Urothelium cell line (cell line): ENCODE measurements at regions not wholly inside any gene's neighbourhood (a gene's known extent, or its start where the extent isn't known, plus 50 kb on each side); places are given as distances from the start of the nearest gene placed in this dataset.

ENCODE experiments used
- DNase-seq: peaks from one replicate; pipeline ENCODE4 v3.0.0; 2011; ENCODE audit warnings: low spot score, mixed read lengths
- FAIRE-seq: peaks from 2 replicates; lab custom pipeline; 2011; peaks lifted over from hg19 to GRCh38; lab: Jason Lieb, UNC

DNA sequence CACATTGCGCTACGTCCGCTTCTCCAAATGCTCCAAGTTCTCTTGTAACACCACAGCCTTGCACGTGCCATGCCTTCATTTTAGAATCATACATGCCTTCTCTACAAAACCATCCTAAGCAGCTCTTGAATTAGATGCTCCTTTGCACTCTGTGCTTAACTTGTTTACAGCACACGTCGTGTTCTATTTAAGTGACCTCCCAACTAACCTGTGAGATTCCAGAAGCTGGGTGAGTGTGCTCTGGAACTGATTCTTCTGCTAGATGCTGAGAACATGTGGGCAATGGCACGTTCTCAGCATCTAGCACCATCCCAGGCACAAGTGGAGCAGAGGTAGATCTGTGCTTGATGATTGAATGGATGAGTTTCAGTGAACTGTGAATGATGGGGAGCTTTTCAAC is 100.0 kb upstream of the NEDD9 start:
- FAIRE-seq (no peak), DNase-seq (no peak)

- DNase-seq = no peak
- no peak for FAIRE-seq
Observed at GRCh38 chr6:11331111-11331510, 98.6 kb upstream of the NEDD9 start.

GRCh38 chr6:11330413-11330760 is 97.9 kb upstream of the NEDD9 start:
- peak; percentile 23 for DNase-seq
- FAIRE-seq = no peak

DNA sequence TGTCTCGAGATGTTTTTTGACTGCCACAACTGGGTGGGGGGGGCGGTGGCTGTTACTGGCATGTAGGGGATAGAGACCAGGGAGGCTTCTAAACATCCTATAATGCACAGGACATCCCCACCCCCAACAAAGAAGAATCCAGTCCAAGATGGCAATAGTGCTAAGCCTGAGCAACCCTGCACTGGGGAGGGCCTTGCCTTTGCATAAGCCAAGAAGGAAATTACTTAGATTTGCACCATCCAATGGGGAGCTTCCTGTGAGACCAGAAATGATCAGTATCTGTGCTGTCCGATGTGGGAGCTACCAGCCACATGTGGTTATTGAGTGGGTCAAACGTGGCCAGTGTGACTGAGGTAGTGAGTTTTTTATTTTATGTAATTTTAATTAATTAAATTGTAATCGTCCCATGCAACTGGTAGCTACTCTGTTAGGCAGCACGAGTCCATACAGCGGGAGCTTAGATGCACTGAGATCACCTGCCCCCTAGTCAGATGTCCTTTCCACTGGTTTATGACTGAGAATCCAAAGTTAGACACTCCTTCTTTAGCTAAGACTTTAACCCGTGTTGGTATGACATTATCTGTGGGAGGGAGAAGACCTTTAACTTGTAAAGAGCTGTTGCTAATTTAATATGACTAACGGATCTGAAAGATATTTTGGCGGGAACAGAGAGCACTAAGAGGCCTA is 97.4 kb upstream of the NEDD9 start:
- FAIRE-seq (no peak), DNase-seq (no peak)

DNA sequence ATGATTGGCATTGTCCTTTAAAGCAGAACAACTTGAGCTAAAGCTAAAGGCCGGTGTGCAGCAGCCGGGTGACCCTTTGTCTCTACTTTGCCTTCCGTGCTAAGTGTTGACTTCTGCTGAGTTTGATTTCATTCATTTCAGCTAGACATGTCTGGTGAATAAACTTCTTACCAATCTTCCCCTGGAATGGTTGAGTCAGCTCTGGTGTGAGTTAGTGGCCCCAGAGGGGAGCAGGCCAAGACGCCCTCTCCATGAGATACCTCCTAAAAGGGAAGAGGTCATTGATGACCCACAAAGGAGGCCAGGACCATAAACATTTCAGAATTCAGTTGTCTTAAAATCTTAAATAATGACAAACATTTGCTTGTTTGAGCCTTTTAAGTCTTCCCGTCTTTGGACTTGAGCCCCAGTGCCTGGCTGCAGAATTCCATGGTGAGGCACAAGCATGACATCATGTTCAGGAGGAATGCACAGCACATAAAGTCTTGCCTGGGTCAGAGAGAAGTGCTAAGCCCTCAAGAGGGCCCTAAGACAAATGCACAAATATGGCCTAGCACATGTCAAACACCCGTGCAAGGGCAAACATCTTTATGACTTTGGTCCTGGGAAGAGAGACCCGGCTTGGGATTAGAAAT is 96.3 kb upstream of the NEDD9 start:
- FAIRE-seq (no peak), DNase-seq (no peak)

DNA sequence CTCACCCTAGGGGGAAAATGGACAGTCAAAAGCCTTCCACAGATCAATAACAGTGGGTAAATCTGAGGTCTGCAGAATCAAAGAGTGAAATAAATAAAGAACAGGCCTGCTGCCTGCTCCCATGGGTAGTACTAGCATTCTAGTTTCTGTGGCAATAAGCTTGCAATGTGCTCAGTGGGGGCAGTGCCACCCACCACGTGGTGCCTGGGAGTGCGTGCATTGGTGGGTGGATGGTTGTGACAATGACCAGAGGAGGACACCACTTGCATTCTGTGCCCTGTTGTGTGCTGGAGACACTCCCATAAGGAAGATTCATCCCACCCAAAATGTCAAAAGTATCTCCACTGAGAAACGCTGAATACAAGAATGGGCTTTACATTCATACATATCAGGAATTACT is 95.5 kb upstream of the NEDD9 start:
- FAIRE-seq = no peak
- no peak for DNase-seq

- FAIRE-seq = no peak
- no peak for DNase-seq
Observed at GRCh38 chr6:11326116-11326515, 93.6 kb upstream of the NEDD9 start.

- FAIRE-seq (no peak), DNase-seq (no peak)
Observed at GRCh38 chr6:11324453-11325015, 92.1 kb upstream of the NEDD9 start.

DNA sequence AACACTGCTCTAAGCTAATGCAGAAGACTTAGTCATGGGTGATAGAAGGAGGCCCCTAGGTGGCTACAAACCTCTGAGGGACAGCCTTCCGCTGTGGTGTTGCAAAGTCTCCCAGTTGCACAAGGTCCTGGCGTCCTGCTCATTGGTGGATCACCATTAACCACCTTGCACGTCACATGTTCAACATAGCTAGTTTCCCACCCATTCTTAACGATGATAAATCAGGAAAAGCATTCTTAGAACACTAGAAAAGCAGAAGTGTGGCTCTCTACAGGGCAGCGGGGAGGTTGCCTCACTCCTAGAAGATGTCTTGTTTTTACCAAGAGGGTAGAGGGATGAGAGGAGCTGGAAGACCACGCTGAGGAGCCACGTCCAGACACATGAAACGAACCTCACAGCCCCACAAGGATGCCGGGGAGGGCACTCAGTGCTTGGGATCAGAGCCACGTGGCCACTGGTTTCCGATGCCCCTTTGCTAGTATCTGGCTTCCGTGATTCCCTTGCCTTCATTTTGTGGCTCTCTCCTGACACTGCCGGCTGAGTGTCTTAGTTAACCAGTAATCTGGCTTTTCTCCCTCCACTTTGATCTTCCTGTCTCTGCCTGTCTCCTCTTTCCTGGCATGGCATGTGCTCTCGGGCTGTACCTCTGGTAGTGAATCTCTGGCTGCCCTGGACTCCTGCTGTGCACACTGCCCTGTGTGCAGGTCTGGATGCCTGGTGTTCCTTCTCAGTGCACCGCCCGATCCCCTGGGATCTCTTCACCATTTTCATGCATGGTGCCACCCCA is 91.4 kb upstream of the NEDD9 start:
- no peak for DNase-seq
- FAIRE-seq = no peak

- no peak for FAIRE-seq
- no peak for DNase-seq
Observed at GRCh38 chr6:11322252-11322885, 89.9 kb upstream of the NEDD9 start.

DNA sequence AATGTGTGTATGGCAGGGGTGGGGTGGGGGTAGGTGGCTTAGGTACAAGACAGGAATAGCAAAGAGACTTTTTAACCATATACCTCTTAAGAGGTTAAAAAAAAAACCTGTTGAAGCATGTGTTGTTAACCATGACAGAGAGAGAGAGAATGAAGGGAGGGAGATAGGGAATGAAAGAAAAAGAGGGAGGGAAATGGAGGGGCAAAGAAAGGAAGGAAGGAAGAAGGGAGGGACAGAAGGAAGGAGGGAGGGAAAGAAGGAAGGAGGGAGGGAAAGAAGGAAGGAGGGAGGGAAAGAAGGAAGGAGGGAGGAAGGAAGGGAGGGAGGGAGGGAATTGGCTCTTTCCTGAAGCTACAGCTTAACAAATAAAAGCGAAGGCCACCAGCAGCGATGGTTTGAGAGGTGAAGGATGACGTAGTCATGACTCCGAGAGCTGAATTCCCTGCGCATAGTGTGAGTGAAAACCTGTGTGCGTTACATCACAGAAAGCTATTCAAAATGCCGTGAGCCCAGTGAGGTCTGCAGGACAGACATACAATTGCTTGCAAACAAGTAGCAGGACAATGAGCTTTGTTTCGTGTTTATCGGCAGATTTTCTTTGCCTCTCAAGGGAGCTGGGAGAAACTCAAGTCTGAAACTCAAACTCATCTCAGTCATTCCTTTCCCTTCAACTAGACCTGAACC is 88.6 kb upstream of the NEDD9 start:
- DNase-seq (no peak), FAIRE-seq (no peak)

- peak; percentile 28 for DNase-seq
- FAIRE-seq = peak; percentile 96
Observed at GRCh38 chr6:11318835-11319813, 86.7 kb upstream of the NEDD9 start.

- peak; percentile 84 for DNase-seq
- no peak for FAIRE-seq
Observed at GRCh38 chr6:11317885-11318771, 85.7 kb upstream of the NEDD9 start.

- DNase-seq (peak; percentile 58), FAIRE-seq (no peak)
Observed at GRCh38 chr6:11315743-11316437, 83.4 kb upstream of the NEDD9 start.

- DNase-seq (no peak), FAIRE-seq (no peak)
Observed at GRCh38 chr6:11313207-11313606, 80.7 kb upstream of the NEDD9 start.

GRCh38 chr6:11311970-11312369 is 79.5 kb upstream of the NEDD9 start:
- DNase-seq (no peak), FAIRE-seq (no peak)

GRCh38 chr6:11309947-11310665 is 77.6 kb upstream of the NEDD9 start:
- DNase-seq = no peak
- no peak for FAIRE-seq
